ENCODE measurements at regions not wholly inside any gene's neighbourhood (a gene's known extent, or its start where the extent isn't known, plus 50 kb on each side); places are given as distances from the start of the nearest gene placed in this dataset.

GRCh38 chr14:51468523-51468922, 183.2 kb upstream of the FRMD6 start:
- Histone ChIP-seq H3K79me2 (ENCODE audit: control insufficient read depth, insufficient read depth, low read length) (no peaks in the 10 kb centered on the region), H2BK120ac (ENCODE audit: low read depth, low read length) (no peak overlapping the region), H3K4me1 (ENCODE audit: control insufficient read depth, low read depth, low read length) (no peaks in the 10 kb centered on the region), H3K56ac (ENCODE audit: low read length) (no peak overlapping the region), H2BK15ac (replicated peaks; ENCODE audit: low read depth) (no peak overlapping the region), H3K23ac (ENCODE audit: low read length) (no peak overlapping the region), H3K36me3 (ENCODE audit: control insufficient read depth, insufficient read depth, low read length) (no peaks in the 10 kb centered on the region), H2AK5ac (ENCODE audit: low read length) (no peak overlapping the region), H3K18ac (ENCODE audit: low read length) (no peak overlapping the region), H3K4me2 (ENCODE audit: low read length) (no peak overlapping the region), H2BK5ac (ENCODE audit: low read length) (no peak overlapping the region), H3K4me3 (ENCODE audit: low read length) (no peak overlapping the region), H4K8ac (ENCODE audit: low read depth, low read length) (no peak overlapping the region), H4K5ac (ENCODE audit: low read length) (no peak overlapping the region), H3K9ac (ENCODE audit: low read length) (no peak overlapping the region), H3K27ac (ENCODE audit: low read depth, low read length) (no peak overlapping the region), H3K27me3 (ENCODE audit: insufficient read depth, low read length, poor library complexity) (no peaks in the 10 kb centered on the region), H3K79me1 (ENCODE audit: low read length) (no peaks in the 10 kb centered on the region), H3K4ac (ENCODE audit: low read depth, low read length) (no peak overlapping the region)
- no CpG with 5 or more reads among the region's 3 CpGs for WGBS (ENCODE audit: extremely low coverage, insufficient coverage, low lambda C conversion rate)
- no peak for DNase-seq

GRCh38 chr14:51472881-51473280, 178.8 kb upstream of the FRMD6 start:
- H3K9ac ChIP-seq (ENCODE audit: low read length): no peak overlapping the region
- no peak overlapping the region for H4K8ac ChIP-seq (ENCODE audit: low read depth, low read length)
- no peak overlapping the region for H3K23ac ChIP-seq (ENCODE audit: low read length)
- H3K4ac ChIP-seq (ENCODE audit: low read depth, low read length): no peak overlapping the region
- H3K56ac ChIP-seq (ENCODE audit: low read length): no peak overlapping the region
- H2BK5ac ChIP-seq (ENCODE audit: low read length): no peak overlapping the region
- H3K4me2 ChIP-seq (ENCODE audit: low read length): no peak overlapping the region
- no peaks in the 10 kb centered on the region for H3K79me2 ChIP-seq (ENCODE audit: control insufficient read depth, insufficient read depth, low read length)
- no peak overlapping the region for H2AK5ac ChIP-seq (ENCODE audit: low read length)
- H3K36me3 ChIP-seq (ENCODE audit: control insufficient read depth, insufficient read depth, low read length): no peaks in the 10 kb centered on the region
- no peak overlapping the region for H2BK15ac ChIP-seq (replicated peaks; ENCODE audit: low read depth)
- no peaks in the 10 kb centered on the region for H3K4me1 ChIP-seq (ENCODE audit: control insufficient read depth, low read depth, low read length)
- no CpG with 5 or more reads among the region's 2 CpGs for WGBS (ENCODE audit: extremely low coverage, insufficient coverage, low lambda C conversion rate)
- no peak overlapping the region for H4K5ac ChIP-seq (ENCODE audit: low read length)
- H3K27me3 ChIP-seq (ENCODE audit: insufficient read depth, low read length, poor library complexity): no peaks in the 10 kb centered on the region
- H3K4me3 ChIP-seq (ENCODE audit: low read length): no peak overlapping the region
- H3K79me1 ChIP-seq (ENCODE audit: low read length): no peaks in the 10 kb centered on the region
- H3K27ac ChIP-seq (ENCODE audit: low read depth, low read length): no peak overlapping the region
- no peak overlapping the region for H3K18ac ChIP-seq (ENCODE audit: low read length)
- H2BK120ac ChIP-seq (ENCODE audit: low read depth, low read length): no peak overlapping the region
- no peak for DNase-seq

GRCh38 chr14:51473351-51473750, 178.4 kb upstream of the FRMD6 start:
- Histone ChIP-seq H3K4ac (ENCODE audit: low read depth, low read length) (no peak overlapping the region), H3K79me2 (ENCODE audit: control insufficient read depth, insufficient read depth, low read length) (no peaks in the 10 kb centered on the region), H3K56ac (ENCODE audit: low read length) (no peak overlapping the region), H3K27me3 (ENCODE audit: insufficient read depth, low read length, poor library complexity) (no peaks in the 10 kb centered on the region), H2AK5ac (ENCODE audit: low read length) (no peak overlapping the region), H3K4me1 (ENCODE audit: control insufficient read depth, low read depth, low read length) (no peaks in the 10 kb centered on the region), H4K8ac (ENCODE audit: low read depth, low read length) (no peak overlapping the region), H3K18ac (ENCODE audit: low read length) (no peak overlapping the region), H2BK5ac (ENCODE audit: low read length) (no peak overlapping the region), H3K9ac (ENCODE audit: low read length) (no peak overlapping the region), H3K36me3 (ENCODE audit: control insufficient read depth, insufficient read depth, low read length) (no peaks in the 10 kb centered on the region), H3K4me3 (ENCODE audit: low read length) (no peak overlapping the region), H2BK120ac (ENCODE audit: low read depth, low read length) (no peak overlapping the region), H3K23ac (ENCODE audit: low read length) (no peak overlapping the region), H2BK15ac (replicated peaks; ENCODE audit: low read depth) (no peak overlapping the region), H3K4me2 (ENCODE audit: low read length) (no peak overlapping the region), H3K79me1 (ENCODE audit: low read length) (no peaks in the 10 kb centered on the region), H3K27ac (ENCODE audit: low read depth, low read length) (no peak overlapping the region), H4K5ac (ENCODE audit: low read length) (no peak overlapping the region)
- no CpG with 5 or more reads among the region's 4 CpGs for WGBS (ENCODE audit: extremely low coverage, insufficient coverage, low lambda C conversion rate)
- DNase-seq: no peak

- H3K36me3 ChIP-seq (ENCODE audit: control insufficient read depth, insufficient read depth, low read length): no peaks in the 10 kb centered on the region
- 100% methylated on average over 2 of the region's 6 CpGs for WGBS (ENCODE audit: extremely low coverage, insufficient coverage, low lambda C conversion rate)
- no peak overlapping the region for H3K4me2 ChIP-seq (ENCODE audit: low read length)
- H3K27me3 ChIP-seq (ENCODE audit: insufficient read depth, low read length, poor library complexity): no peaks in the 10 kb centered on the region
- H3K4ac ChIP-seq (ENCODE audit: low read depth, low read length): no peak overlapping the region
- no peak overlapping the region for H2BK120ac ChIP-seq (ENCODE audit: low read depth, low read length)
- H3K23ac ChIP-seq (ENCODE audit: low read length): no peak overlapping the region
- no peak overlapping the region for H2BK5ac ChIP-seq (ENCODE audit: low read length)
- H3K79me1 ChIP-seq (ENCODE audit: low read length): no peaks in the 10 kb centered on the region
- no peak overlapping the region for H3K56ac ChIP-seq (ENCODE audit: low read length)
- DNase-seq: no peak
- H4K5ac ChIP-seq (ENCODE audit: low read length): no peak overlapping the region
- H3K4me1 ChIP-seq (ENCODE audit: control insufficient read depth, low read depth, low read length): no peaks in the 10 kb centered on the region
- H3K27ac ChIP-seq (ENCODE audit: low read depth, low read length): no peak overlapping the region
- no peak overlapping the region for H4K8ac ChIP-seq (ENCODE audit: low read depth, low read length)
- H3K9ac ChIP-seq (ENCODE audit: low read length): no peak overlapping the region
- H3K18ac ChIP-seq (ENCODE audit: low read length): no peak overlapping the region
- H3K4me3 ChIP-seq (ENCODE audit: low read length): no peak overlapping the region
- no peaks in the 10 kb centered on the region for H3K79me2 ChIP-seq (ENCODE audit: control insufficient read depth, insufficient read depth, low read length)
- no peak overlapping the region for H2AK5ac ChIP-seq (ENCODE audit: low read length)
- no peak overlapping the region for H2BK15ac ChIP-seq (replicated peaks; ENCODE audit: low read depth)
Observed at GRCh38 chr14:51473808-51474565, 177.7 kb upstream of the FRMD6 start.

- H3K23ac ChIP-seq (ENCODE audit: low read length): no peak overlapping the region
- H3K36me3 ChIP-seq (ENCODE audit: control insufficient read depth, insufficient read depth, low read length): no peaks in the 10 kb centered on the region
- no peaks in the 10 kb centered on the region for H3K27me3 ChIP-seq (ENCODE audit: insufficient read depth, low read length, poor library complexity)
- H3K9ac ChIP-seq (ENCODE audit: low read length): no peak overlapping the region
- H4K5ac ChIP-seq (ENCODE audit: low read length): no peak overlapping the region
- H3K79me2 ChIP-seq (ENCODE audit: control insufficient read depth, insufficient read depth, low read length): no peaks in the 10 kb centered on the region
- no peak overlapping the region for H3K4ac ChIP-seq (ENCODE audit: low read depth, low read length)
- H3K18ac ChIP-seq (ENCODE audit: low read length): no peak overlapping the region
- H3K79me1 ChIP-seq (ENCODE audit: low read length): no peaks in the 10 kb centered on the region
- DNase-seq: no peak
- H2BK5ac ChIP-seq (ENCODE audit: low read length): no peak overlapping the region
- H2AK5ac ChIP-seq (ENCODE audit: low read length): no peak overlapping the region
- no peak overlapping the region for H2BK120ac ChIP-seq (ENCODE audit: low read depth, low read length)
- no peak overlapping the region for H3K56ac ChIP-seq (ENCODE audit: low read length)
- H2BK15ac ChIP-seq (replicated peaks; ENCODE audit: low read depth): no peak overlapping the region
- no peak overlapping the region for H3K27ac ChIP-seq (ENCODE audit: low read depth, low read length)
- H3K4me1 ChIP-seq (ENCODE audit: control insufficient read depth, low read depth, low read length): peaks cover 4% of the 10 kb centered on the region
- no peak overlapping the region for H4K8ac ChIP-seq (ENCODE audit: low read depth, low read length)
- H3K4me2 ChIP-seq (ENCODE audit: low read length): no peak overlapping the region
- H3K4me3 ChIP-seq (ENCODE audit: low read length): no peak overlapping the region
Observed at GRCh38 chr14:51474854-51475253, 176.9 kb upstream of the FRMD6 start.

GRCh38 chr14:51478175-51478621, 173.5 kb upstream of the FRMD6 start:
- no CpG with 5 or more reads among the region's 4 CpGs for WGBS (ENCODE audit: extremely low coverage, insufficient coverage, low lambda C conversion rate)
- no peaks in the 10 kb centered on the region for H3K79me2 ChIP-seq (ENCODE audit: control insufficient read depth, insufficient read depth, low read length)

More at GRCh38 chr14:51478175-51478621, 173.5 kb upstream of the FRMD6 start:
- H3K23ac ChIP-seq (ENCODE audit: low read length): no peak overlapping the region
- no peaks in the 10 kb centered on the region for H3K79me1 ChIP-seq (ENCODE audit: low read length)
- H3K18ac ChIP-seq (ENCODE audit: low read length): no peak overlapping the region
- H3K4me2 ChIP-seq (ENCODE audit: low read length): no peak overlapping the region
- no peak overlapping the region for H4K5ac ChIP-seq (ENCODE audit: low read length)
- no peaks in the 10 kb centered on the region for H3K36me3 ChIP-seq (ENCODE audit: control insufficient read depth, insufficient read depth, low read length)
- no peak overlapping the region for H4K8ac ChIP-seq (ENCODE audit: low read depth, low read length)
- no peak overlapping the region for H3K9ac ChIP-seq (ENCODE audit: low read length)
- H3K4ac ChIP-seq (ENCODE audit: low read depth, low read length): no peak overlapping the region
- no peak overlapping the region for H3K4me3 ChIP-seq (ENCODE audit: low read length)
- no peak overlapping the region for H2BK120ac ChIP-seq (ENCODE audit: low read depth, low read length)
- no peak overlapping the region for H2AK5ac ChIP-seq (ENCODE audit: low read length)
- no peak for DNase-seq
- no peak overlapping the region for H2BK15ac ChIP-seq (replicated peaks; ENCODE audit: low read depth)
- no peak overlapping the region for H3K27ac ChIP-seq (ENCODE audit: low read depth, low read length)
- H3K27me3 ChIP-seq (ENCODE audit: insufficient read depth, low read length, poor library complexity): no peaks in the 10 kb centered on the region
- no peak overlapping the region for H2BK5ac ChIP-seq (ENCODE audit: low read length)
- H3K56ac ChIP-seq (ENCODE audit: low read length): no peak overlapping the region
- peaks cover 5% of the 10 kb centered on the region for H3K4me1 ChIP-seq (ENCODE audit: control insufficient read depth, low read depth, low read length)
